Stimulated activated CD4-positive, alpha-beta T cell treated with anti-CD3 and anti-CD28 coated beads, Interleukin-12 subunit alpha, Interleukin-12 subunit beta, amount 100 ng/mL, for 48 hours (primary cell): ENCODE measurements at regions not wholly inside any gene's neighbourhood (a gene's known extent, or its start where the extent isn't known, plus 50 kb on each side); places are given as distances from the start of the nearest gene placed in this dataset.

ENCODE experiments used
- DNase-seq, 3 donors: peaks; one replicate each; pipeline ENCODE4 v3.0.0-alpha.2; 2020; ENCODE audit warnings: low read depth in 2 of 3, low spot score in 1 of 3

DNA sequence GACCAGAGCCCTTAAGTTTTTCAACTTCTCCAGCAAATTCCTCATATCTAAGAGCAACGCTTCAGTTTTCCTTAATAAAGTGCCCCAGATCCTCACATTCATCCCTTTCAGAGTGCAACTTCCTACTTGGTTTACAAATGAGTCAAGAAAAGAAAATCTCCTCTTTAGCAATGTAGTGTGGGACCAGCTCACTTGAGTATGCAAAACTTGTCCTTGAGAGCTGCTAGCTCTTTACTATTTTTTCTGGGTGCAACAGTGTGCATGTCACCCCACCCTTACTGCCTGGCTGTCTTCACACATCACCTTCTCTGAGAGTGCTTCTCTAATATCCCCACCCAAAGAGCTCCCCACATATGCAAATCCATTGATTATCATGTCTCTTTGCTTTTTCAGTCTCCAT is 203.1 kb upstream of the CAMK1G start:
- no peak for DNase-seq

DNA sequence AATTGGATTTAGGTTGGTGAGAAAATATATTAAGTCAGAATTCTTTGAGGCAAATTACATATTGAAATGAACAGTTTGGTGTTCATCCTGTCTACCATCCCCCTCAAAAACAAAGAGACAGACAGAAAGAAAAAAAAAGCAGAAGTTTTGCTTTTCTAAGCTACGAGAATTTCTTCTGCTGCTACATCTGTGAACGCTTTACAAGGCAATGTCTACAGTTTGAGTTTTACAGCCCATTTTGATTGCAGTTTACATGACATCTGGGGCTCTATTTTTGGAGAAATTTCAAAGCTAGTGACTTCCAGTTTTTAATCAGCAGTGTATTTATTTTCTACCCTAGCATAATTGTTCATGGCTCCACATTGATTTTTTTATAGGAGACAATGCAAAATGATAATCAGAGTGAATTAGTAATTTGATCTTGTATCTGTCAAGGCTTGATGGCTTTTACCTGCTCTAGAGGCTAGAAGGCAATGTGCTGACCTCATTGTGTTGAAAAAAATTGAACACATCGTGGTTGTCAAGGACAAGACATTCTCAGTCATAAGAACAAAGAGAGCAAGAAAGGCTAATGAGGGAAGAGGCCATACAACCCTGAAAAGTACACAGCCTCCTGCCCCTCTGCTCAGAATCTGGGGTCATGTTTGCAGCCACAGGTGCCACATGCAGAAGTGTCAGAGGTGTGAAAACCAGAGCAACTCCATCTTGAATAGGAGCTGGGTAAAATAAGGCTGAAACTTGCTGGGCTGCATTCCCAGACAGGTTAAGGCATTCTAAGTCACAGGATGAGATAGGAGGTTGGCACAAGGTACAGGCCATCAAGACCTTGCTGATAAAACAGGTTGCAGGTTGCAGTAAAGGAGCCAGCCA is 201.0 kb upstream of the CAMK1G start:
- DNase-seq: no peak

DNA sequence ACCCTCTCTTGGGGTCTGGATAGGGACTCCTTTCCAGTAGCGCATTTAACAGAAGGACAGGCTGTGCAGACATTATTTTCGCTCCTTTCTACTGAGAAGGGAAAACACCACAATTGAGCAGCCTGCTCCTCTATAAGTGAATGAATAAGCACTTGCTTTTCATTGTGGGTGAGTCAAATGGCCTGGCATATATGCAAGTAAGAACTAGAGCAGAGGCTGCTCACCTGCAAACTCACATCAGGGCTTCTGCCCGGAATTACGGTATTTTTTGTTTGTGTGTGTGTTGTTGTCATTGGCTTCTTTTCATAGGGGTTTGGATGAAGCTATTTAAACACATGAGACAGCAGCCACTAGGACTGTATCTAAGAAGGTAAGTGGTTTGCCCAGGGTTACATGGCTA is 200.1 kb upstream of the CAMK1G start:
- DNase-seq: no peak

DNA sequence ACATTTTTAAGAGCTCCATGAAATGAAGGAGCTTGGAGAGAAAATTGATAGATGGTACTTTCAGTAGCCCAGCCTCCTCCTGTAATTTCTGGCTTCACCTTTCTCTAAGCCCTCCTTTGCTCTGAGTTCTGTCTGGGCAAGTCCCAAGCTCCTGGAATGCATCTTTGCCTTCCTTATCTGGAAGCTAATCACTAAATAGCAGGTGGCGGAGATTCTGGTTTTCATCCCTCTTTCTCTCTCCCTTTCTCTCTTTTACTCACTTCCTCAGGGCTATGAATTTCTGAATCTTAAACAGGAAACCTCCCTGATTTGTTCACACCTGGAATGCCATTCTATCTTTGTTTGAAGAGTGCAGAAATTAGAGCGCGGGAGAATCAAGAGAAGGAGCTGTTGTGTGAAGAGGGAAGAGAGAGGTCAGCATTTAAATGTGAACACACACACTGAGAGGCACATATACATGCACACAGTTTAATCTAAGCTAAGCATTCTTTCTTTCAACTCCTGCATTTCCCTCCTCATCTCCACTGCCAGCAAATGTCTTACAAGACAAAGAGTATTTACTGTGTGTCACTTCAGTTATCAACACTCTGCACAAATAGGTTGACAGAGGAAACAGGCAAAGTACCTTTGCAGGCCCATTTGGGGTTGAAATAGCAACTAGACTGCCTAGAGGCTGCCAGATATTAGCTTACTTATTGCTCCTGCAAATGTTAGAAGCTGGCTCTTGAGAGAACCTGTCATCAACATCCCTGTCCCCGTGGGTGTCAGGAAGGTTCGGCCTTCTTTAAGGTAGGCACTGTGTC is 199.4 kb upstream of the CAMK1G start:
- no peak for DNase-seq

DNA sequence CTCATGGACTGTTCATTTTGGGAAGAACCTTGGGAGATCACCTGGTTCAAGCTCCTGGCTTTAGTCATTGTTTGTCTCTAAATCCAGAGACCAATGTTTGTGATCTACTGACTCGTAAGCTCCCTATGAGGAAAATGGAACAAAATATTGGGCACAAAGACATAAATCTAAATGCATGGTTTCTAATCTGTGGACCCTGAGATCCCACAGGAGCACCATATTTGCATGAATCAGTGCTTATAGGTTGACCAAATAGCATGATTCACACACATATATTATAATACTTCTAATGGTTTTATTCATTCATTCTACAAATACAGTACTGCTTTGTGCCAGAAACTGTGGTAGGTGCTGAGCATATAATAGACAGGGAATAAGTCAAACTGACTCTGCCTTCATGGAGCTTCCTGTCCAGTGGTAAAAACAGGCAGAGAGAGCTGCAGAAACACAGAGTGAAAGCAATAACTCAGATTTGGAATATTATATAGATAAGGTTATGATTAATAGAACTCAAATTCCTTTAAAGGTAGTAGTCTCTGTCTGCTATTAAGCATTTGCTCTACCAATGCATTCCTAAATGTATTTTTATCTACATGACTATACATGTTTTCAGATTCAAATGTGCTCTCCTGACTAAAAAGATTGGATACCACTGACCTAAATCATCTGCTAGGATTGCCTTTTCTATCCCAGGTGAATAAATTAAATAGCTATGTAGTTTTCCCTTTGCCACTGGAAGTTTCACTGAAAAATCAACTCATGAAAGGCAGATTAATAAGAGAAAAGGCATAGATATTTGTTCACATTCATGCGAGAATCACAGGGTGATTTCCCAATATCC is 198.6 kb upstream of the CAMK1G start:
- no peak for DNase-seq

DNA sequence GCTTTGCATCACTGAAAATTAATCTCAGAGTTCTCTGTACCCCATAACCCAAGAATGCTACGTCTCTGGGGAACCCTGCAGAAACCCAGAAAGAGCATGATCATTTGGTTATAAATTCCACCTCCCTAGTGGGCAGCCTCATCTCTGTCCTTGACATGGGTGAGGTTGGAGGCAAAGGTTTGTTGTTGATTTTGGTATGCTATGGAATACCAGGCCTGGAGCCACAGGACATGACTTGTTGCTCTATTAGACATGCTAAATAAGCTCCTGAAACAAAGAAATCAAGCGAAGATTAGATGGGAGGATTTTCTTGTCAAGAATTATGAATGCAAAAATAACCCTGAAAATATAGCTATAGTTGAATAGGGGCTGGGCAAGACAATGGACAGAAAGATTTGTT is 197.4 kb upstream of the CAMK1G start:
- no peak for DNase-seq

DNA sequence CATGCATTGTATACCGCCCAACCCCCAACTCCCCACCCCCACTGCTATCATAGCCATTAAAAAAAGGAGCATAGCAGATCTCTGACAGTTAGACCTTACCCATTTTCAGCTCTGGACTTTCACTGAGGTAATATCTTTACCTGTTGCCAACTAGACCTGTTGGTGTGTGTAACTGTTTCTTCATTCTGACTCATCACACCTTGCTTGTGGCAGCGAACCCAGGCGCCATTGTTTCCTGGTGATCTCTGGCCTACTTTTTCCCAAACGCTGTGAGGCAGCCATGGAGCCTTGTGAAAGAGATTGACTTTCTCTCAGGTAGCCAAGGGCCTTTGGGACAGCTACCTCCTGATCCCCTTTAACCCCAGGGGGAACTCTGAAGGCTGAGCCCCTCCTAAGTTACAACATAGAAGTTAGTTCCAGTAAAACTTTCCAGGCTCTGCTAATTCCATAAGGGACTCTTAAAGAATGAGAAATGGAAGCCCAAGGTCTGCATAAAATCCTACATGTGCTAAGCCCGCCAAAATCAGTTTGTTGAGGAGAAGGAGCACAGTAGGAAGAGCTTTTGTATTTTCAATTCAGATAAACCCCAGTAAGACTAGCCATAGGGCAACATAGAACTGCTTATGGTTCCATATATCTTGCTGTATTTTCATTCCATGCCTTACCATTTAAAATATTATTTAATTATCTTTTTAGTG is 196.1 kb upstream of the CAMK1G start:
- no peak for DNase-seq

DNA sequence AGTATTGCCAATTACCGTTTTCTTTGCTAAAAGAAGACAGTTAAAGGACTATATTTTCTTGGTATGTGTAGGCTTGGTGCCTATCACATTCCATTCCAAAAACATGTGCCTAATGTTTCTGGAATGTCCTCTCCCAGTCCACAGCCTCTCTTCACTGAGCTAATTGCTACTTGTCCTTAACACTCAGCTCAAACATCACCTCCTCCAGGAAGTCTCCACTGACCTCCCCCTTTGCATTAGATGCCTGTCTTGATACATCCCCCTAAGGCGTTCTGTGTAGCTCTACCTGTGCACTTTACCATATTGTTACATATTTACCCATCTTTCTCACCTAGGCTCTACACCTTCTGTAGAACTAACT is 195.6 kb upstream of the CAMK1G start:
- DNase-seq: no peak

DNA sequence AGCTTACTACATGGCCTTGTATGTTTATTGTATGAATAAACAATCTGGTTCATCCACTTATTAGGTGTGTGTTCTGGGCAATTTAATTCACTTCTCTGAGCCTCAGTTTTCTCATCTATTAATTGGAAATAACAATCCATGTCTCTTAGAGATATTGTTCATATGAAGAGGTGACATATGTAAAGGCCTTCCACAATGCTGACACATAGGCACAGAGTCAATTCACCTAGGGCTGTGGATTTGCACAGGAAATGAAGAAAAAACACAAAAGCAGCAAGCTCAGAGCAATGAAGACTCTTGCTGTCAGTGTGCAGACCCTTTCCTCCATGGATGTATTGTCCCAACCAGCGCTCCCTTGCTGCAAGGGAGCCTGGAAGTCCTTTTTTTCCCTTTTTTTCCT is 195.2 kb upstream of the CAMK1G start:
- no peak for DNase-seq

DNA sequence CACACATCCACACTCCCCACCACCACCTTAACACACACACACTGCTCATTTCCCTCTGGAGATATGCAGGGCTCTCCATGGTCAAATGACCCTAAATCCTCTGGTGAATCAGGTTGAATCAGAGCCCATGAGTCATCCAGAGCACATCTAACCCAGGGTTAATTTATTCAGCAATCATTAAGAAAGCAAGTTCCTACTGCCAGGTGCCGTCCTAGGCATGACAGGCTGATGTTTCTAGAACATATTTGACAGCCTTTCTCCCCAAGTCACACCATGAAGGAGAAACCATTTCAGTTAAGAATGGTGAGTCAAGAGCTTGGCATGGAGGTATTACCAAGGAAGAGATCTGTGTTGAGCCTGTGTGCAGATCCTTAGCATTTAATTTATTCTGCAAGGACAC is 194.3 kb upstream of the CAMK1G start:
- no peak for DNase-seq

DNA sequence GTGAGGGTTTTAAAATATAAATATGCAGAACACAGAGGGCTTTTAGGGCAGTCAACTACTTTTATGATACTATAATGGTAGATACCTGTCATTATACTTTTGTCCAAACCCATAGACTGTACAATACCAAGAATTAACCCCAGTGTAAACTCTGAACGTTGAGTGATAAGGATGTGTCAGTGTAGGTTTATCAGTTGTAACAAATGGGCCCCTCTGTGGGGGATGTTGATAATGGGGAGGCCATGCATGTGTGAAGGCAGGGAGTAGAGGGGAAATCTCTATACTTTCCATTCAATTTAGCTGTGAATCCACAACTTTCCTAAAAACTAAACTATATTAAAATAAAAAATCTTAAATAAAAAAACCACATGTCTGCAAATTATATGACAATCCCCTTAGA is 193.5 kb upstream of the CAMK1G start:
- no peak for DNase-seq

DNA sequence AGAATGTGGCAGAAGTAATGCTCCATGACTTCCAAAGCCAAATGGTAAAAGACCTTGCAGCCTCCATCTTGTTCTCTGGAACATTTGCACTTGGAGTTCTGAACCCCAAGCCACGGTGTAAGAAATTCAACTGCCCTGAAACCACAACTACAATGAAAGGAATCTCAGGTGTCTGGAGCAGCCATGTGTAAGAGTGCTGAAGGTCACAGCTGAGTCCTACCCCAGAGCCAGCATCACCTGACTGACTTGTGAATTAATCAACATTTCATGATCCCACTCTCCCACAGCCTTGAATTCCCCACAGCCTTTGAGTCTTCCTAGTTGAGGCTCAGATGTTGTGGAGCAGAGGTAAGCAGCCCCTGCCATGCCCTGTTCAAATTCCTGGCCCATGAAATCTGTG is 192.8 kb upstream of the CAMK1G start:
- DNase-seq: no peak

DNA sequence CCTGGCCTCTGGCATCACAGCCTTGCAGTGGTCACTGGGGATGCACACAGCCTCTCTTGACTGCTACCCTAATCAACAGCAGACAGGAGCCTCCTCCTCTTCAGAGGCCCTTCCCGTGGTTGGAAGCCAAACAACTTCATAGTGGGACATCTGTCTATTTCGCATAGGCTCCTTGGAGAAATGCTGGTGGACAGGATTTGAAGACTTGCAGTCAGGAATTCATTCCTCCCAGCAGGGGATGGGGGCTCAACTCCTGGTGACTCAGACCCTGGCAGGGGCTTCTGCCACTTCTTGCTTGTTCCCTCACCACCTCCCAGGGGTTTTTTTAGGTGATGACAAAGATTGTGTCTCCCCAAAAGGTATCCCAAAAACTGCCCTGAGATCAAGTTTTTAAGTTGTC is 191.7 kb upstream of the CAMK1G start:
- no peak for DNase-seq

DNA sequence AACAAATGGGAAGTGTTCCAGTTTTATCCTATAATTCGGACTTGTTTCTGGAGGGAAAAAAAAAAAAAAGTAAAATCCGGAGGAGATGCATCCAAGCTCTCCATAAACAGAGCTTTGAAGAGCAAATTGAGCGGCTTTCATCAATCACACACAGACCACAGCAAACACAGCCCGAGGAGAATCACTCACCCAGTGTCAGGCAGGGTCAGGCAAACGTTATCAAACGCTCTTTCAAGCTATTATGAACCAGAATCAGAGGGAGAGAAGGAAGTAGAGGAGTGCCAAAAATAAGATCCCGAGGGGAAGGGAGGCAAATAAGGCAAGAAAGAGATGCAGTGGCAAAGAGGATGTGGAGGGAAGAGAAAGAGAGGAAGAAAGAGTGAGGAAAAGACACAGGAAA is 188.3 kb upstream of the CAMK1G start:
- no peak for DNase-seq

DNA sequence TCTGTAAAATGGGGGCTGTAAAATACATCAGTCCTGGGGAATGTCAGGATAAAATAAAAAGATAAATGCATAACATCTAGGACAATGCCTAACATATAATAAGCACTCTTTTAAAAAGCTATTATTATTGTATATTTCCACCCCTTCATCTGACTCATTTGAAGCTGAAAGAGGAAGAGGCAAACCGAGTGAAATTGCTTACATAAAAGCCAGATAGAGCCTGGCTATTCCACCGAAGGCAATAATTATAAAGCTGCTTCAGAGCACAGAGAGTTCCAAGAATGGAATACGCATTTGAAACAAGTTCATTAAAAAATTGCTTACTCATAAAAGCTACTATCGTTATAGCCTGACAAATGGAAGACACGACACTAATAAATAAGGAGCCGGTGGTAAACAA is 186.1 kb upstream of the CAMK1G start:
- DNase-seq: no peak

DNA sequence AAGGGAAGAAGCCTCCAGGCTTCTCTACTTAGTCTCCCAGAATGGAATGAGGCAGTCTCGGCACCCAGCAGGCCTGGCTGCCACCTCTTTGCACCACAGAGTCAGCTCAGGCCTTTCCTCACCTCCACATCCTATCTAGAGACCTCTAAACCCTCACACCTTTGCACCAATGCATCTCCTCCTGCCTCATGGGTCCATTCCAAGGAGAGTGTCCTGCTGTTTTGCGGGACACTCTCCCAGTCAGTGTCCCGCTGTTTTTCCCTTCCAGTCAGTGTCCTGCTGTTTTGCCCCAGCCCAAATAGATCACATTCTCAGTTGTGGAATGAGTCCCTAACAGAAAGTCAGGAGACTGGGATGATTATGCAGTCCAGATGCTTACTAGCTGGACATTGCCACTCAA is 185.6 kb upstream of the CAMK1G start:
- DNase-seq: no peak

DNA sequence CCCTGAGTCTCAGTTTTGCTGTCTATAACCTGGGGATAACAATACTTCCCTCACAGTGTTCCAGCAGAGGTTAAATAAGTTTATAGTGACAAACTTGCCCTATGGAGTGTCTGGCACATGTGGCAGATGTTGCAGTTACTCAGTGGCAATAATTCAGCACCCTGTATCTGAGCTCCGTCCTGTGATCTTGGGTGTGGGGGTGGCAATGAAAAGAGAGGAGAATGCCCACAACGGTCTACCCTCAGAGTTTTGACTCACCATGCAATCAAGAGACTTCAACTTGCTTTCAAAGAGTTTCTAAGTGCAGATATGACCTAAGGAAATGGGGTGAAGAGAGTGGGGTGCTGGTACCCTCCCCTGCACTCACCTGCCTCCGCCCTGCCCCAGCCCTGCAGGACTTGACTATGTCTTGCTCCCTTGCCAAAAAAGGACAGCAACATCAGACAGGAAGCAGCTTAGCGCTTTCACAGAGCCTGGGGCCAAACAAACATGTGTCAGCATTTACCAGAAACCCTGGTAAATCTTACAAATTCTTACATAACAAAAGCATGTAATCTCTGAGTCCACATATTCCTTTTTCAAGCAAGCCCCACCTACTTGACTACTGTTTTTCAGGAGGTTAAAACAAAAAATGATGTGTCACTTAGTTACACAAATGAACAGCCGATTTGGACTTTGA is 185.1 kb upstream of the CAMK1G start:
- no peak for DNase-seq

DNA sequence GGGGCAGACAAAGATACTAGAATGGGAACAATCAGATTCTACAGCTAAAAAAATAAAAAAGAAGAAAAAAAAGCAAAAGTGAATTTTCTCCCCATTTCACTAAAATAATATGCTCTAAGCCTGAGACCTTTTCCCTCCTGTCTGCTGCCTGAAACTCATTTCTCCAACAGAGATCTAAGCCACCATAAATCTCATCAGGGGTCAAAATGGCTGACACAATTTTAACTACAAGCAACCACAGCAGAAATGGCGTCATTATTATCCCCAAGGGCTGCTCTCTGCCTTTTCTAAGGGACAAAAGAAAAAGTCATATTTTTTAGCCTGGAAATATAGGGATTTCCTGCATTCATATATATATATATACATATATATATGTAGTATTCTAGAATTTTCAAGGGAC is 183.7 kb upstream of the CAMK1G start:
- no peak for DNase-seq

DNA sequence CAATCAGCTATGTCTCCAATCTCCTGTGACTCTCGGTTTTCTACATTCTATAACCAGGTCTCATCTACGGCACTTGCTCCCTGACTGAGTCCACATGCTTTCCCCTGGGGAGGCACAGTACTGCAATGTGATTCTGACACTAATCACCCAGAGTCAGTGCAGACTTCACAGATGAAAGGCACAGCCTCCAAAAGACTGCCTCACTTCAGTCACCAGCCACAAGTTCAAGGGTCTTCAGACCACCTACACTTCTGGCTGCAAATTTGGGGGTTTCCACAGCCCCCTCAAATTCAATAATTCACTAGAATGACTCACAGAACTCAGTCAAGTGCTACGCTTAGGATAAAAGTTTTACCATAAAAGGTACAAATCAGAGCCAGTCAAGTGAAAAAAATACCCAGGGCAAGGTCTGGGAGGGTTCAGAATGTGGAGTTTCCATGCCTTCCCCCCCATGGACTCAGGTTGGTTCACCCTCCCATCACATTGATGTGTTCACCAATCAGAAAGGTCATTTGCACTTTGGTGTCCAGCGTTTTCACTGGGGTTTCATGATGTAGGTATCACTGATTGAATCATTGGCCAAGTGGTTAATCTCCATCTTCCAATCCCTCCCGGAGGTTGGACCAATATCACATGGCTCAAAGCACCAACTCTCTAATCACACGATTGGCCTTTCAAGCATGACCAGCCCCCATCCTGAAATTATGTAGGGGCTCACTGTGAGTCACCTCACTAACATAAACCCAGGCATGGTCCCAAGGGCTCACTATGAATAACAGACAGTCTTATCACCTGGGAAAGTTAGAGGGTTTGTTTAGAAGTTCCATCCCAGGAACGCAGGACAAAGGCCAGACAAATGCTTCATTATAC is 182.9 kb upstream of the CAMK1G start:
- no peak for DNase-seq

DNA sequence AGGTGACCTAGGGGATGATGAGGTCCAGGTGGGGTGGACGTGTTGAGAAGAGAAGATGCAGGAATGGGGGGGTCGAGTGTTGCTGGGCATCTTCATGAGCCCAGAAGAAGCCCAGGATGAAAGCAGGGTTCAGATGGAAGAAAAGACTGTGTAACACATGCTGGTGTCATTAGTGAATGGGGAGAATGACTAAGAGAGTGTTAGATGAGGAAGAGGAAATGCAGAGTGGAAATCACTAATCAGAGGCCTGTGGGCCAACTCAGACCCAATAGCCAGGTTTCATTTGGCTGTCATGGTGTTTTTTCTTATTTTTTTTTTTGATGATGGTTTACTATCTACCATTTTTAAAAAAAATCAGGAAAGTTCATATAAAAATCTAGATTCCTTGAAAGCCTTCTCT is 180.8 kb upstream of the CAMK1G start:
- DNase-seq: no peak
